ENCODE measurements at regions not wholly inside any gene's neighbourhood (a gene's known extent, or its start where the extent isn't known, plus 50 kb on each side); places are given as distances from the start of the nearest gene placed in this dataset.

DNA sequence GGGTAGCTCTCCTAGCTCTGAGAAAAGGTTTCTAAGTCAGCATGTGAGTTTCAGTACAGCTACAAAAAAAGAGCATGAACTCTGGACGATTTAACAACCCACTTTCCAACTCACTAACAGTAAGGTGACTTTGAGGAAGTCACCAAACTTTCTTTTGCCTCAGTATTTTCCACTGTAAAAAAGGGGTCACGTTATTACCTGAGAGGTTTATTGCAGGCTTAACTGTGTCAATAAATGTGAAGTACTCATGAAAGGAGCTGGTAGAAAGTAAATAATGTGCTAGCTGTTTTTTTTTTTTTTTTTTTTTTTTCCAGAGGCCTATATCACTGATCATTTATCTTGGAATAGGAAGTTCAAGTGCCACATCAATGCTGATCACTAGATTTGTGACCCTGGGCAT is 89.3 kb downstream of the PLSCR2 start:
- no peaks in the 10 kb centered on the region for H3K23me2 ChIP-seq (ENCODE audit: insufficient read length, low read depth, low read length, poor library complexity, severe bottlenecking)
- H3K18ac ChIP-seq (ENCODE audit: insufficient read length, low read depth, low read length) = no peak overlapping the region
- no peak for DNase-seq
- no peaks in the 10 kb centered on the region for H3K79me1 ChIP-seq (ENCODE audit: insufficient read depth, low read depth, low read length, poor library complexity, severe bottlenecking)
- no CpG with 5 or more reads among the region's 2 CpGs for WGBS (ENCODE audit: extremely low coverage, insufficient read length, low lambda C conversion rate)
- no peak overlapping the region for H3K4me2 ChIP-seq (ENCODE audit: insufficient read depth, insufficient read length, low read length)
- H4K5ac ChIP-seq (ENCODE audit: insufficient read length, low read depth, low read length) = no peak overlapping the region
- Mint-ChIP-seq H3K36me3 (ENCODE audit: insufficient read depth in 1 of 3, low read depth in 3 of 3) (no peaks in the 10 kb centered on the region), H3K27ac (no peak overlapping the region), H3K4me3 (no peak overlapping the region), H3K9me3 (peaks cover 0 to 3% of the 10 kb centered on the region in 2 experiments; a peak in 2 of 5 replicates), H3K4me1 (peaks cover 4 to 12% of the 10 kb centered on the region in 2 experiments; a peak in 2 of 4 replicates), H3K27me3 (ENCODE audit: low read depth) (no peaks in the 10 kb centered on the region)
- H2BK20ac ChIP-seq (ENCODE audit: low read depth, low read length, poor library complexity, severe bottlenecking) = no peak overlapping the region
- no peak overlapping the region for H2BK5ac ChIP-seq (ENCODE audit: insufficient read length, low read length)
- no peaks in the 10 kb centered on the region for H3K9me3 ChIP-seq (ENCODE audit: control insufficient read depth, low read depth, low read length)
- no peak overlapping the region for H2BK12ac ChIP-seq (ENCODE audit: insufficient read length, low read depth, low read length)
- no peak overlapping the region for H3K56ac ChIP-seq (ENCODE audit: insufficient read length, low read depth, low read length)
- H3K9ac ChIP-seq (ENCODE audit: extremely low read depth, insufficient read length, low read length) = no peak overlapping the region
- H3K79me2 ChIP-seq (ENCODE audit: insufficient read depth, low read length) = no peaks in the 10 kb centered on the region
- H3K27me3 ChIP-seq (ENCODE audit: insufficient read depth, low read length) = no peaks in the 10 kb centered on the region
- no peak overlapping the region for H3K14ac ChIP-seq (ENCODE audit: insufficient read depth, low read length)
- H3T11ph ChIP-seq (ENCODE audit: low read length) = no peak overlapping the region
- TF ChIP-seq CTCF (conservative IDR thresholded peaks at IDR 0.05) = no peak
- H3K27ac ChIP-seq (ENCODE audit: insufficient read length, low read depth, low read length) = no peak overlapping the region
- H2BK120ac ChIP-seq (ENCODE audit: low read depth, low read length, poor library complexity, severe bottlenecking) = no peak overlapping the region
- H3K23ac ChIP-seq (ENCODE audit: insufficient read length, low read depth, low read length) = no peak overlapping the region
- H3K4ac ChIP-seq (ENCODE audit: low read depth, low read length) = no peak overlapping the region
- no peak overlapping the region for H2BK15ac ChIP-seq (ENCODE audit: low read depth, low read length)
- H4K8ac ChIP-seq (replicated peaks; ENCODE audit: insufficient read length, low read depth, low read length) = no peak overlapping the region
- H3K4me1 ChIP-seq (ENCODE audit: insufficient read depth, low read length) = no peaks in the 10 kb centered on the region
- no peak overlapping the region for H2AFZ ChIP-seq (ENCODE audit: low read length)
- H4K20me1 ChIP-seq (ENCODE audit: control insufficient read depth, insufficient read depth, insufficient read length) = no peaks in the 10 kb centered on the region
- H2AK5ac ChIP-seq (ENCODE audit: insufficient read length, low read length) = no peak overlapping the region
- H4K91ac ChIP-seq (ENCODE audit: insufficient read length, low read depth, low read length) = no peak overlapping the region

All from H9 (cell line).